SK-N-SH (cell line): ENCODE measurements at regions not wholly inside any gene's neighbourhood (a gene's known extent, or its start where the extent isn't known, plus 50 kb on each side); places are given as distances from the start of the nearest gene placed in this dataset.

Experiments used
- CTCF ChIA-PET: fragments of 300-600, 350-600 bp; formaldehyde crosslinking; extraction: SDS; loops from one replicate; lab custom pipeline; 2021; lab: Yijun Ruan, JAX
- POLR2A ChIA-PET: fragments of 350-600 bp; sonication (Branson Sonifier 250); formaldehyde crosslinking; extraction: SDS; loops from one replicate; lab custom pipeline; 2020; ENCODE audit warnings: antibody characterized with exemption, inconsistent platforms; lab: Yijun Ruan, JAX
- DNase-seq: peaks from one replicate; pipeline ENCODE4 v3.0.0; 2012
- H2AFZ ChIP-seq: fragments of 200-600 bp; sonication (generic); 2 replicates; pipeline ENCODE4 v1.8.1; 2016; ENCODE audit warnings: antibody characterized with exemption, mild to moderate bottlenecking, low read depth
- H3F3A ChIP-seq: fragments of 200-600 bp; sonication (generic); replicated peaks from 2 replicates; pipeline ENCODE3; 2016; ENCODE audit warnings: antibody characterized with exemption, mild to moderate bottlenecking; ENCODE audit not compliant: insufficient read depth
- H3K27ac ChIP-seq, 2 experiments: fragments of 200-500 bp in 1 of 2; fragments of 200-600 bp in 1 of 2; sonication (Bioruptor generic) in 1 of 2; sonication (generic), shearing (Covaris generic) in 1 of 2; 2 replicates each; pipeline versions ENCODE4 v1.5.1 to v1.6.1; 2014 to 2016; ENCODE audit warnings: low read depth in 2 of 2, inconsistent platforms in 1 of 2, low read length in 1 of 2, mild to moderate bottlenecking in 1 of 2, mixed read lengths in 1 of 2
- H3K27me3 ChIP-seq: fragments of 200-600 bp; sonication (generic), shearing (Covaris generic); 2 replicates; pipeline ENCODE4 v1.6.1; 2016; ENCODE audit warnings: mixed run types; ENCODE audit not compliant: insufficient read depth
- H3K36me3 ChIP-seq, 2 experiments: fragments of 200-500 bp in 1 of 2; fragments of 200-600 bp in 1 of 2; sonication (Bioruptor generic) in 1 of 2; sonication (generic) in 1 of 2; replicated peaks in 1 of 2; 2 replicates each; pipeline versions ENCODE3 to v1.5.1; 2014 to 2016; ENCODE audit warnings: low read length in 1 of 2, mild to moderate bottlenecking in 1 of 2; ENCODE audit not compliant: insufficient read depth in 2 of 2, control insufficient read depth in 1 of 2
- H3K4me1 ChIP-seq, 2 experiments: fragments of 200-500 bp in 1 of 2; fragments of 200-600 bp in 1 of 2; sonication (Bioruptor generic) in 1 of 2; sonication (generic), shearing (Covaris generic) in 1 of 2; 2 replicates each; pipeline versions ENCODE4 v1.5.1 to v1.6.1; 2014 to 2016; ENCODE audit warnings: low read depth in 1 of 2, low read length in 1 of 2, mixed run types in 1 of 2; ENCODE audit not compliant: insufficient read depth in 2 of 2, control insufficient read depth in 1 of 2
- H3K4me2 ChIP-seq: fragments of 200-600 bp; sonication (generic), shearing (Covaris generic); 2 replicates; pipeline ENCODE4 v1.6.1; 2017; ENCODE audit warnings: mixed run types
- H3K4me3 ChIP-seq, 2 experiments: fragments of 200-500 bp in 1 of 2; fragments of 200-600 bp in 1 of 2; sonication (Bioruptor generic) in 1 of 2; sonication (generic), shearing (Covaris generic) in 1 of 2; 2 replicates each; pipeline versions ENCODE4 v1.5.1 to v1.8.1; 2014 to 2016; ENCODE audit warnings: low read depth in 2 of 2, inconsistent platforms in 1 of 2, low read length in 1 of 2, mild to moderate bottlenecking in 1 of 2, mixed read lengths in 1 of 2, moderate library complexity in 1 of 2
- H3K79me2 ChIP-seq: fragments of 200-600 bp; sonication (generic); 2 replicates; pipeline ENCODE4 v1.8.1; 2017; ENCODE audit warnings: mild to moderate bottlenecking; ENCODE audit not compliant: insufficient read depth
- H3K9ac ChIP-seq: fragments of 200-600 bp; sonication (generic); 2 replicates; pipeline ENCODE4 v1.6.1; 2017; ENCODE audit warnings: mixed run types
- H3K9me2 ChIP-seq: fragments of 200-600 bp; sonication (generic); 2 replicates; pipeline ENCODE4 v1.6.1; 2017; ENCODE audit warnings: mixed run types
- H3K9me3 ChIP-seq: fragments of 200-600 bp; sonication (generic); 2 replicates; pipeline ENCODE4 v1.6.1; 2017; ENCODE audit warnings: mixed run types, mild to moderate bottlenecking, moderate library complexity
- H4K20me1 ChIP-seq: fragments of 200-600 bp; sonication (generic); 2 replicates; pipeline ENCODE4 v1.6.1; 2017; ENCODE audit warnings: mild to moderate bottlenecking, mixed run types; ENCODE audit not compliant: insufficient read depth
- CHD2 ChIP-seq: fragments of 150-350 bp; IDR thresholded peaks from 2 replicates; pipeline ENCODE4 v1.6.1; 2018; ENCODE audit warnings: low read length; ENCODE audit not compliant: partially characterized antibody
- CTCF ChIP-seq: fragments of 200-600 bp; sonication (generic); IDR thresholded peaks from 2 replicates; pipeline ENCODE4 v1.6.1; 2017; ENCODE audit warnings: antibody characterized with exemption, mild to moderate bottlenecking, moderate library complexity
- FOXJ3 ChIP-seq: sonication (generic); formaldehyde crosslinking; IDR thresholded peaks from 2 replicates; pipeline ENCODE4 v1.5.1; 2020; ENCODE audit warnings: mild to moderate bottlenecking, missing genetic modification reagents
- GABPA ChIP-seq: IDR thresholded peaks from 2 replicates; pipeline ENCODE4 v1.4.0; 2012; ENCODE audit warnings: low read depth, mild to moderate bottlenecking
- GATA2 ChIP-seq: sonication (generic); formaldehyde crosslinking; IDR thresholded peaks from 2 replicates; pipeline ENCODE4 v1.5.0; 2020; ENCODE audit warnings: mild to moderate bottlenecking, missing genetic modification reagents
- JUND ChIP-seq: IDR thresholded peaks from 2 replicates; pipeline ENCODE4 v1.4.0; 2012
- MAX ChIP-seq: IDR thresholded peaks from 2 replicates; pipeline ENCODE4 v1.4.0; 2012; ENCODE audit warnings: low read depth
- MEF2A ChIP-seq: IDR thresholded peaks from 2 replicates; pipeline ENCODE4 v1.4.0; 2012; ENCODE audit warnings: low read depth, borderline replicate concordance
- MXI1 ChIP-seq: IDR thresholded peaks from 2 replicates; pipeline ENCODE4 v1.6.1; 2012; ENCODE audit warnings: mild to moderate bottlenecking, low read depth, low read length, improper control_type of control experiment
- POLR2AphosphoS5 ChIP-seq: IDR thresholded peaks from 2 replicates; pipeline ENCODE4 v1.6.1; 2012; ENCODE audit warnings: low read depth, low read length
- RXRA ChIP-seq: IDR thresholded peaks from 2 replicates; pipeline ENCODE4 v1.4.0; 2012; ENCODE audit warnings: low read depth, mild to moderate bottlenecking, borderline replicate concordance
- TCF12 ChIP-seq: IDR thresholded peaks from 2 replicates; pipeline ENCODE4 v1.4.0; 2012
- TEAD4 ChIP-seq: IDR thresholded peaks from 2 replicates; pipeline ENCODE4 v1.4.0; 2012; ENCODE audit warnings: mild to moderate bottlenecking, borderline replicate concordance; ENCODE audit not compliant: insufficient read depth
- USF1 ChIP-seq: IDR thresholded peaks from 2 replicates; pipeline ENCODE4 v1.4.0; 2012; ENCODE audit warnings: low read depth, borderline replicate concordance
- YY1 ChIP-seq: IDR thresholded peaks from 2 replicates; pipeline ENCODE4 v1.4.0; 2012; ENCODE audit warnings: low read depth, mild to moderate bottlenecking
- ZBTB33 ChIP-seq: IDR thresholded peaks from 2 replicates; pipeline ENCODE4 v1.4.0; 2012; ENCODE audit warnings: low read depth, borderline replicate concordance
- WGBS: methylation state at CpG from one replicate; pipeline ENCODE4 v1.1.6; 2017; ENCODE audit warnings: low lambda C conversion rate; 5-methylcytosine and 5-hydroxymethylcytosine counted together

GRCh38 chr13:34803756-34804155, 138.3 kb upstream of the NBEA start:
- TF ChIP-seq TEAD4: no peak
- no peak for TF ChIP-seq FOXJ3 (CRISPR knock-in tag)
- Histone ChIP-seq H3K4me2 (no peak overlapping the region), H3K9me2 (no peaks in the 10 kb centered on the region), H3K79me2 (no peaks in the 10 kb centered on the region), H3K4me3 (no peak overlapping the region), H4K20me1 (no peaks in the 10 kb centered on the region), H3K36me3 (no peaks in the 10 kb centered on the region), H3K9ac (no peak overlapping the region), H3K27ac (no peak overlapping the region), H3K27me3 (no peaks in the 10 kb centered on the region), H3K4me1 (no peaks in the 10 kb centered on the region), H2AFZ (no peak overlapping the region), H3K9me3 (no peaks in the 10 kb centered on the region), H3F3A (no peaks in the 10 kb centered on the region)
- no peak for DNase-seq
- WGBS: 57% methylated on average over 4 of the region's 4 CpGs
- ChIA-PET POLR2A (no interaction called here), CTCF (no interaction called here)

GRCh38 chr13:34805347-34805746, 136.7 kb upstream of the NBEA start:
- TF ChIP-seq CHD2: no peak
- no peak for TF ChIP-seq USF1
- TF ChIP-seq GATA2 (CRISPR knock-in tag): no peak
- no peak for TF ChIP-seq FOXJ3 (CRISPR knock-in tag)
- TF ChIP-seq CTCF: no peak
- no peak for TF ChIP-seq POLR2AphosphoS5
- TF ChIP-seq MXI1: no peak
- no peak for TF ChIP-seq MEF2A
- TF ChIP-seq GABPA: no peak
- TF ChIP-seq TEAD4: no peak
- TF ChIP-seq JUND: no peak
- no peak for TF ChIP-seq RXRA
- no peak for TF ChIP-seq MAX
- TF ChIP-seq YY1: no peak
- TF ChIP-seq TCF12: no peak
- TF ChIP-seq ZBTB33: no peak
- no peak overlapping the region for H3K9ac ChIP-seq
- H3K79me2 ChIP-seq: no peaks in the 10 kb centered on the region
- 100% methylated on average over 1 of the region's 1 CpG for WGBS
- H3K36me3 ChIP-seq: no peaks in the 10 kb centered on the region
- H3K9me2 ChIP-seq: no peaks in the 10 kb centered on the region
- no peaks in the 10 kb centered on the region for H3F3A ChIP-seq
- ChIA-PET CTCF (no interaction called here), POLR2A (no interaction called here)
- H2AFZ ChIP-seq: no peak overlapping the region
- no peaks in the 10 kb centered on the region for H3K27me3 ChIP-seq
- H3K4me2 ChIP-seq: no peak overlapping the region
- no peaks in the 10 kb centered on the region for H3K9me3 ChIP-seq
- H3K4me1 ChIP-seq: no peaks in the 10 kb centered on the region
- H3K4me3 ChIP-seq: no peak overlapping the region
- no peaks in the 10 kb centered on the region for H4K20me1 ChIP-seq
- no peak for DNase-seq
- H3K27ac ChIP-seq: no peak overlapping the region
